HEK293T (cell line): ENCODE measurements at regions not wholly inside any gene's neighbourhood (a gene's known extent, or its start where the extent isn't known, plus 50 kb on each side); places are given as distances from the start of the nearest gene placed in this dataset.

Experiments
- ARNT ChIP-seq: fragments of 450-650 bp; IDR thresholded peaks from 2 replicates; pipeline ENCODE4 v1.6.1; 2017; ENCODE audit warnings: mild to moderate bottlenecking
- BHLHE40 ChIP-seq: fragments of 450-650 bp; IDR thresholded peaks from 2 replicates; pipeline ENCODE4 v1.6.1; 2016; ENCODE audit warnings: mild to moderate bottlenecking, moderate library complexity, borderline replicate concordance
- CTBP1 ChIP-seq: fragments of 450-650 bp; IDR thresholded peaks from 2 replicates; pipeline ENCODE4 v1.6.1; 2016; ENCODE audit warnings: borderline replicate concordance
- FOXA1 ChIP-seq: fragments of 450-650 bp; IDR thresholded peaks from 2 replicates; pipeline ENCODE4 v1.6.1; 2016; ENCODE audit warnings: mild to moderate bottlenecking
- FOXK2 ChIP-seq: fragments of 450-650 bp; IDR thresholded peaks from 2 replicates; pipeline ENCODE4 v1.6.1; 2016; ENCODE audit warnings: mild to moderate bottlenecking
- FOXM1 ChIP-seq: fragments of 450-650 bp; IDR thresholded peaks from 2 replicates; pipeline ENCODE4 v1.6.1; 2017; ENCODE audit warnings: mild to moderate bottlenecking, borderline replicate concordance
- L3MBTL2 ChIP-seq: fragments of 450-650 bp; conservative IDR thresholded peaks from 2 replicates; pipeline ENCODE4 v1.6.1; 2016; ENCODE audit warnings: mild to moderate bottlenecking
- LEF1 ChIP-seq: fragments of 450-650 bp; IDR thresholded peaks from 2 replicates; pipeline ENCODE4 v1.6.1; 2017; ENCODE audit warnings: mild to moderate bottlenecking, borderline replicate concordance
- NFRKB ChIP-seq: fragments of 450-650 bp; IDR thresholded peaks from 2 replicates; pipeline ENCODE4 v1.6.1; 2016; ENCODE audit warnings: mild to moderate bottlenecking, moderate library complexity
- SP1 ChIP-seq: fragments of 450-650 bp; IDR thresholded peaks from 2 replicates; pipeline ENCODE4 v1.6.1; 2017
- SUZ12 ChIP-seq: fragments of 450-650 bp; IDR thresholded peaks from 2 replicates; pipeline ENCODE4 v1.6.1; 2016; ENCODE audit warnings: mild to moderate bottlenecking
- TARDBP ChIP-seq: fragments of 450-650 bp; IDR thresholded peaks from 2 replicates; pipeline ENCODE4 v1.6.1; 2016
- ZNF384 ChIP-seq: fragments of 450-650 bp; IDR thresholded peaks from 2 replicates; pipeline ENCODE4 v1.6.1; 2016
- TF ChIP-seq, protein P1 (sequence below): fragments of 450-650 bp; IDR thresholded peaks from 2 replicates; pipeline ENCODE4 v1.6.1; 2016

DNA sequence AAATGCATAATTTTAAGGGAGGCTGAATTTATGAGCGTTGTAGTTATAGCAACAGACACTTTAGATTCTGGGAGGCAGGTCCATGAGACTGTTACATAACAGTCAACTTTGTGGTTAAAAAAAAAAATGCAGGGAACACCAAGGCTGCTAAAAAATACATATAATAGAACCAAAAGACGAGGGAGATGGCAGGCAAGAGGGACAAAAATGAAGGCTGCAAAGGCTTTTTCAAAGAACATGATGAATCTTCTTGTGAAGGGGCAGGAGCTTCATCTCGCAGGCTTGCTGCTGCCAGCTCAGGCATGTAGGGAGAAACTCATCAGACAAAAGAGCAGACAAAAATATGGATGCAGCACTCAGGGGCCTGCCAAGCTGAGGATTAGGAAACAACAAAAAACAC, 243.9 kb downstream of the SHQ1 start:
- TF ChIP-seq FOXK2 (no peak), BHLHE40 (no peak), TARDBP (no peak), ZNF384 (no peak), FOXA1 (no peak), NFRKB (no peak), L3MBTL2 (no peak), LEF1 (no peak), SP1 (no peak), CTBP1 (no peak), ARNT (no peak), SUZ12 (no peak), FOXM1 (no peak)
- TF ChIP-seq, protein P1, sequence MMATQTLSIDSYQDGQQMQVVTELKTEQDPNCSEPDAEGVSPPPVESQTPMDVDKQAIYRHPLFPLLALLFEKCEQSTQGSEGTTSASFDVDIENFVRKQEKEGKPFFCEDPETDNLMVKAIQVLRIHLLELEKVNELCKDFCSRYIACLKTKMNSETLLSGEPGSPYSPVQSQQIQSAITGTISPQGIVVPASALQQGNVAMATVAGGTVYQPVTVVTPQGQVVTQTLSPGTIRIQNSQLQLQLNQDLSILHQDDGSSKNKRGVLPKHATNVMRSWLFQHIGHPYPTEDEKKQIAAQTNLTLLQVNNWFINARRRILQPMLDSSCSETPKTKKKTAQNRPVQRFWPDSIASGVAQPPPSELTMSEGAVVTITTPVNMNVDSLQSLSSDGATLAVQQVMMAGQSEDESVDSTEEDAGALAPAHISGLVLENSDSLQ, result no peak
